ENCODE measurements at regions not wholly inside any gene's neighbourhood (a gene's known extent, or its start where the extent isn't known, plus 50 kb on each side); places are given as distances from the start of the nearest gene placed in this dataset.
"Not testable (repeated sequence)": the region's sequence is repeated elsewhere in the genome, so short reads cannot be mapped to it uniquely, and the experiment has no call there.

DNA sequence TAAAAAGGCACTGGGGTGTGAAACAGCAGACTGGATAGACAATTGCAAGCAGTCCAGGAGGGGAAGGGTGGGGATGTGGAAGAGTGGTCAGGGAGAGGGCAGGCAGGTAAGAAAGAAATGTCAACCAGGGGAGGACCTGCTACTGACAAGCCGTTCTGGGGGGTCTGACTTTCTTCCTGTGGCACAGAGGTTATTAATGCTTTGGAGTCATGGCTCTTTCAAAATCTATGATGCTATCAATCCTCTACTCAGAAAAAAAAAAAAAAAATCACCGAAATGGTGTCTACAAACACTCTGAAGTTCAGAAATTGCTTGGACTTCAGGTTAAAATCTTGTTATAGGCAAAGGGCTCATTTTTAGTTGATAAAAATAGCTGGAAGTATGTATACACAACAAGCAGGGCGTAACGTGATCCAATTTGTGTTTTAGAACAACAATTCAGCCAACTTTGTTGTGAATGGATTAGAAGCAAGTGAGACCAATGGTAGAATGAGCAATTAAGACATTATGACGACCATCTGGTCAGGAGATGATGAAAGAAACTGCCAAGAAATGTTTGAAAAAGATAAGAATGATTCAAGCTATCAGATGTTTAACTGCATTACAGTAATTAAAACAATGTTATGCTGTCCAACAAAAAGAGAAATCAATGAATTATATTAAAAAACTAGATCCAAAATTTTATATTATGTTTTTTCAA is 255.2 kb downstream of the DEPDC1B start:
- DNase-seq (ENCODE audit: low spot score), result no peak

DNA sequence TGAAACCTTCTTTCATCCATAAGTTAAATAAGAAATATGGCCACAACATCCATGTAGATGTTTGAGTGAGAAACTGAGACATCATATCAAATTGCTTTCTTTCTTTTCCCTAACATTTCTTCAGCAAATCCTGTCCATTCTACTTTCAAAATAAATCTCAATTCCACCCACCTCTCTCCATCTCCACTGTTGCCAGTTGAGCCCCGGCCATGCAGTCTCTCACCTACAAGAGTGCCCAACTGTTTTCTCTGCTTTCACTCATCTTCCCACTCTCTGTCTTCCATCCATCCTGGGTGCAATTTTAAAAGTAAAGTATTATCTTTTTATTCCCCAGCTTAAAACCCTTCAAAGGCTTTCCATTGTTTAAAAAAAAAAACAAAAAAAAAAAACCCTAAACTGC is 260.4 kb downstream of the DEPDC1B start:
- DNase-seq (ENCODE audit: low spot score), result no peak

DNA sequence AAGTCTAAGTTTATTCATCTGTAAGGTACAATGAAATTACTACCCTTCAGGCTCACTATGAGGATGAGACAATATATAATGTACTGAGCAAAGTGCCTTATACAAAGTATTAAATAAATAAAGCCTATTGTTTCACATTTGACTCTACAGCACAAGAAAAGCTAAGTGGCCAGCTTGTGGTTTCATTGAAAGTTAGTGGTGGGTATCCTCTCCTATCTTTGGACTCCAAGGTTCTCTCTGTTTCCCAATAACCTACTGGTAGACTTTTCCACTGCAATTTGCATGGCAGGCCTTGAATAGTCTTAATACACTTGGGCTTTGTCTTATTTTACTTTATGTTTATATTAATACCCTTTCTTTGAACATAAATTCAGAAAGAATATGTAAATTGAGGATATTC is 262.7 kb downstream of the DEPDC1B start:
- DNase-seq (ENCODE audit: low spot score), result no peak

DNA sequence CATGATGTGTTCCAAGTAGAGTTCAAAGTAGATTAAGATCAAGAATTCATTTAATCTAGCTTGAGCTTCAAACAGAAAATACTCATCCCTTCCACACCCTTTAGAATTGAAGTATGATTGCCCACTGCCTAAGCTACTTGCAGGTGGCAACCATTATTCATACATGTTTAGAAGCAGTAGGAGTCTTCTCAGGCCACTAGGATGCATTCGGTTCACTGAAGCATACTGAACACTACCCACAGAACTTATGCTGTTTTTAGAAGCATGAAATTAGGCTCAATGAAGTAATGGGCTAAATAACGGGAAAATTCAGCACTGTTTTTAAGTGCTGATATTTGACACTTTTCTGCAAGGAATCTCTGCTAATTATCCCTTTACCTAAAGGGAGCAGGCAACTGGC is 263.4 kb downstream of the DEPDC1B start:
- DNase-seq (ENCODE audit: low spot score), result no peak

DNA sequence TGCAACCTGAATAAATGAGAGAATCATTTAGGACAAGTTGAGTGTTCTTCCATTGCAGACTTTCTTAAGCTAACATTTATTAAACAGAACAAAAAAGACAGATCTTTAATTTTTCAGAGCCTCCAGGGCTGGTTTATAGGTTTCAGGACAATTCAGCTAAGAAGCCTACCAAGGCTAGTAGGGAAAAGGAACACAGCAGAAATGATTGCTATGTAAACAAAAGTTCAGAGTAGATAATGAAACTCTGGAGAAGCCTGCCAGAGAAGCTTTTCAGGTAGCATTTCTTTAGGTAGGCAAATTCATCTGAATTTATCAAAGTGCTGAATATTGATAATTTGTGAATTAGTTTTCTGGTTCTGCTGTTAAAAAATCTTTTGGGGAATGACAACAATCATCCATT is 264.2 kb downstream of the DEPDC1B start:
- no peak for DNase-seq (ENCODE audit: low spot score)

DNA sequence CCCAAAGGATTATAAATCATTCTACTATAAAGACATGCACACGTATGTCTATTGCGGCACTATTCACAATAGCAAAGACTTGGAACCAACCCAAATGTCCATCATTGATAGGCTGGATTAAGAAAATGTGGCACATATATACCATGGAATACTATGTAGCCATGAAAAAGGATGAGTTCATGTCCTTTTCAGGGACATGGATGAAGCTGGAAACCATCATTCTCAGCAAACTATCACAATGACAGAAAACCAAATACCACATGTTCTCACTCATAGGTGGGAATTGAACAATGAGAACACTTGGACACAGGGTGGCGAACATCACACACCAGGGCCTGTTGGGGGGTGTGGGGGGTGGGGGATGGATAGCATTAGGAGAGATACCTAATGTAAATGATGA is 273.8 kb downstream of the DEPDC1B start:
- DNase-seq (ENCODE audit: low spot score), result not testable (repeated sequence)

DNA sequence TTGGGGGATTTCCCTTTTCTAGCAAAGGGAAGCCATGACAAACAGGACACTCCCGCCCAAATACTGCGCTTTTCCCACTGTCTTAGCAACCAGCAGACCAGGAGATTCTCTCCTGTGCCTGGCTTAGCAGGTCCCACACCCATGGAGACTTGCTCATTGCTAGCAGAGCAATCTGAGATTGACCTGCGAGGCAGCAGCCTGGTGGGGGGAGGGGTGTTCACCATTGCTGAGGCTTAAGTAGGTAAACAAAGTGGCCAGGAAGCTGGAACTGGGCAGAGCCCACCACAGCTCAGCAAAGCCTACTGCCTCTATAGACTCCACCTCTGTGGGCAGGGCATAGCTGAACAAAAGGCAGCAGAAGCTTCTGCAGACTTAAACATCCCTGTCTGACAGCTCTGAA is 279.2 kb downstream of the DEPDC1B start:
- not testable (repeated sequence) for DNase-seq (ENCODE audit: low spot score)

DNA sequence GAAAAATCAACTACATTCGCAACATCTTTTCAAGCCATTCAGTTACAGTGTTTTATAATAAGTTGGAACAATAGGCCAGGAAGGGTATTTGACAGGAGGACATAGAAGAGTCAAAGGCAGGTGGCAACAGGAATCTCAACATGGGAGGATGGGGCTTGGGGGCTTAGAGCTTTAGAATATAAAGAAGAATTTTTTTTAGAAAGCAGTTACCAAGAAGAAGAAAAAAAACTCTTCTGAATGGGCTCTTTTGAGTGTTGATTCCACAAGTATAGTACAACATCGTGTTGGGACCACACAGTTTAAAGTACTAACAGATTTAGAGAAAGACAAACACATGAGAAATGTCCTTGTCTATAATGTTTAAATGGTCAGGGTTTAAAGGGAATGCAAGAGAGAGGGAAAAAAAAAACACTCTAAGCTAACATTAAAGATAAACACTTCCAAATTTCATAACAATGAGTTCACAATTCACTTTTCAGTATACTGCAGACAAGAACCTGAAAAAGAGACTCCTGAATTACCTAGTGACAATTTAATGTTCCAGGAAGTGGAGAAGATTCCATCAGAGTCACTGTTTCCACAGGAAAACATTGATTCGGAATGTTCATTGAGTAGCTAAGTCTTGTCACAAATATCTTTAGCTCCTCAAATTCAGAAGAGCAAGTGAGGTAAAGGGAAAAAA is 282.3 kb downstream of the DEPDC1B start:
- no peak for DNase-seq (ENCODE audit: low spot score)

DNA sequence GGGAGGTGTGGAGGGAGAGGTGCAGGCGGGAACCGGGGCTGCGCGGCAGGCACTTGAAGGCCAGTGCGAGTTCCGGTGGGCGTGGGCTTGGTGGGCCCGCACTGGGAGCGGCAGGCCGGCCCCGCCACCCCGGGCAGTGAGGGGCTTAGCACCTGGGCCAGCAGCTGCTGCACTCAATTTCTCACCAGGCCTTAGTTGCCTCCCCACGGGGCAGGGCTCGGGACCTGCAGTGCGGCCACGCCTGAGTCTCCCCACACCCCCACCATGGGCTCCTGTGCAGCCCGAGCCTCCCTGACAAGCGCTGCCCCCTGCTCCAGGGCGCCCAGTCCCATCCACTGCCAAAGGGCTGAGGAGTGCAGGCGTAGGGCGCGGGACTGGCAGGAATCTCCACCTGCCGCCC is 284.5 kb downstream of the DEPDC1B start:
- no peak for DNase-seq (ENCODE audit: low spot score)

DNA sequence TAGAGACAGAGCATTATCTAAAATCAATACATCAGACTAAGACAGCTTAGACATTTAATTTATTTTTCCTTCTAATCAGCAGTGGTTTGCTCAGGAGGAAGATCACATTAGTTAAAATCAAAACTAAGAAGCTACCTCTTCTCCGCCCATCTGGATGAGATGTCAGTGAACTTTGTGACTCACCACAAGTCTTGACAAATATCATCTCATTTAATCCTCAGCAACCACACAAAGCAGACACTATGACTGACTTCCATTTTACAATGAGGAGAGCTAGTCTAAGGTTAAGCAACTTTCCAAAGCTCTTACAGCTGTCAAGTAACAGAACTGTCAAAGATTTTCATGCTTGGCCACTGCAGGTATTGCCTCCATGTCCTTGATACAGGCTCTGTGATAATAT is 289.5 kb downstream of the DEPDC1B start:
- no peak for DNase-seq (ENCODE audit: low spot score)

DNA sequence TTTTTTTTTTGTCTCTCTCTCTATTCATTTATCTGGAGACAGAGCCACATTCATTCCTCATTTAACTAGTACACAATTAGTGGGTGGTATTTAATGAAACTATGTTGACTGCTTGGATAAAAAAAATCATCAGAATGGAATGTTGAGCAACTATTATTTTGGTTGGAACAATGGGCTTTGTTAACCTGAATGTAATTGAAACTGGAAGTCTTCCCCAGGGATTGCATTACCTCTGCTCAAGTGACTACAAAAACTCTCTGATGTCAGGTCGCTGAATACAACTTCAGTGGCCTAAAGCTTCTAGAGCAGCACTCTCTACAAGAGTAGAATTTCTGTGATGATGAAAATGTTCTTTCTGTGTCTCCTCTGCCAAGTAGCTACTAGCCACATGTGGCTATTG is 295.8 kb downstream of the DEPDC1B start:
- DNase-seq (ENCODE audit: low spot score), result no peak

DNA sequence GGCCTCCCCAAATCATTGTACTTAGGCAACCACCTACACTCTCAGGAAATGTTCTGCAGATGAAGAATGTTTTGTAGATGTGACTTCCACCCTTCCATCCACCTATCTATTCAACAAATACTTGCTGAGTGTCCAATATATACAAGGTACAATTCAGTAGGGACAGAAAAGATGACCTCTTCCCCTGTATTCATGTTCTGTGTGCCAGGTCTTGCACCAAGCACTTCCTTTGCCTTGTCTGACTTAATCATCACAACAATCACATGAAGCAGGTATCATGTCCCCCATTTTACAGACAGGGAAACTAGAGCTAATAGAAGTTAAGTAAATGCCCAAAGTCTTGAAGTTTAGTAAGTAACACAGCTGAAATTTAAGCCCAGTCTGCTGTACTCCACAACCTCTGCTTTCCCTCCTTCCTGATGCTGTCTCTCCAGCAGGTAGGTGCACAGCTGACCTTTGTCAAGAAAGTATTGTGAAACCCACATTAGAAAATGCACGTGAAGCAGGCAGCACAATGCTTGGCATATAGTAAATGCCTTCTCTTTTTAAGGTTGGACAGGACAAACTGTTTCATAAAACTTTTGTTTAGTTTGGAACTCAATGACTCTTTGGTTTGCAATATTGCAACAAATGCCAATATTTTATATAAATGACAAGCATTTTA is 296.5 kb downstream of the DEPDC1B start:
- no peak for DNase-seq (ENCODE audit: low spot score)

DNA sequence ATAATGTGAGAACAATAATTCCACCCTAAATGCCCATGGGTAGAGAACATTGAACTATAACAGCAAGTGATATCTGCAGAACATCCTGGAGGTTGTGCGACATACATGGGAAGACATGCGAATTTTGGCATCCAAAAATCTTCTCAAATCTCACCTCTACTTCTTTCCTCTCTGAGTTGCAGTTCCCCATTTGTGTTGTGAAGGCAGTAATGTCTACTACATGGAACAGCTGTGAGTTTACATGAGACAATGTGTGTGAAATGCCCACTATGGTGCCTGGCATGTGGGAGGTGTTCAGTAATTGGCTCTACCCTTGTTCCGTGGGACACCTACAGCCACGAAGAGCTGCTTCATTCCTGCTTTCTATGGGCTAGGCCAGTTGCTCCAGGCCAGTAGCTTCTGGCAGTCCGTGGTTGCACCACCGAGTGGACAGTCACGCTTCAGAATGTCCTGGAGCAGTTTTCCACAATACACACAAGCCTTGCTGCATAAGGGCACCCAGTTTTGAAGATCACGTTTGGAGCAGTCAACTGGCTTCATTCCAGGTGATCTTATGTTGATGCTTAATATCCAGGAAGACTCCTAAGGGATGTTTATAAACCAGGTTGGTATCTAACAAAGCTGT is 297.7 kb downstream of the DEPDC1B start:
- DNase-seq (ENCODE audit: low spot score), result no peak

DNA sequence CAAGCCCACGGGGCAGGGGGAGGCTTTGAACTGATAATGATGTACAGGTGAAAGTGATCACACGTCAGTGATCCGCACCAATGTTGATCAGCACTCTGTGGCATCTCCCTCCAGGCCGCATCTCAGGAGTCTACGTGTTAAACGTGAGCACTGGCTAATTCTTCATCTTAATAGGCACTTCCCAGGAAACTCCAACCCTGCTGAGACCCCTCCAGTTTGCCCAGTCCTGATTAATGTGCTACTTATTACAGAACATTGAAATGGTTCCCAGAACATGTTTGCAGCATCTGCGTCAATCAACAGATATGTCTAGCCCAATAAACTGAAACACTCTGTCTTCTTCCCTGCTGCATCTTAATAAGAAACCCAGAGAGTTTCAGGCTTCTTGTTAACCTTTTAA is 298.4 kb downstream of the DEPDC1B start:
- no peak for DNase-seq (ENCODE audit: low spot score)

DNA sequence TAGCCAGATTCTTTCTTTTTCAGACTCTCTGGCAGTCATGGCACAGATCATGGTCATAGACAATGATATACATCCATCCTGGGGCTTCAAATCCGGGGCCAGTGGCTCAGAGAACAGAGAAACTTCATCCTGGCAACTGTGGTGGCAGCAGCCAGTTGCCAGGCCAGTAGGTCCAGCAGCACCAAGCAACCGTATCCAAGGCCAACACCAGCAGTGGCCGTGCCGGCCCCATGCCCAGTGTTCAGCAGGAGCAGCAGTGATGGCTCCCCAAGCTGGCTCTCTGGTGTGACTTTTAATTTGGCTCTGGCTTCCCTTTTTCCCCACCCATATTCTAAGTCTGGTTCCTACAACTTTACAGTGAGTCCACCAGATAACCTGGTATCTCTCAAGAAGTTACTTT is 300.5 kb downstream of the DEPDC1B start:
- no peak for DNase-seq (ENCODE audit: low spot score)

DNA sequence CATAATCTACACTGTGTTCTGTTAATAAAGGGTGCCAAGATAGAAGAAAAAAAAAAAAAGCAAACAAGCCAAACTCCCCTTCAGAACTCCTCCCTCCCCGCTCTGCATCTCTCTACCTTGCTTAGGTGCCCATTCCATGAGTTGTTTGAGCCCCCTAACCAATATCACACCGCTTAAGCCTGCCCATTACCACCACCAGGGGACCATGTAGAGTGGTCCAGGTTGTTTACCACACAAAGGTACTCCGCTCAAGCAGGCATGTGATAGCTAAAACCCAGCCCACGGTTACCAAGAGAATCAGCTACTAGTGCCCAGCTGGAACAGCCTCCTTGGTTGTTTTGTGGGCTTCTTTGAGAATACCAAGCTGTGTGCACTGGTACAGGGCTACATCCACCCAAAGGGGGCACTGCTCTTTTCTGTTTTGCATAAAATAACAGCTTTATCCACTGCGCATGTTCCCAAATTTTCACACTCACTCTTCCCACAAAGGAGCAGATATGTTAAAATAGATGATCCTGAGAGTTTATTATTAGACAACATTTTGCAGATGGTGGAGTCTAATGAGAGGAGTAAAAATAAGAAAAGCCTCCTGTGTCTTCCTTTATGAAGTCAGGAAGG is 304.1 kb downstream of the DEPDC1B start:
- DNase-seq (ENCODE audit: low spot score), result no peak

DNA sequence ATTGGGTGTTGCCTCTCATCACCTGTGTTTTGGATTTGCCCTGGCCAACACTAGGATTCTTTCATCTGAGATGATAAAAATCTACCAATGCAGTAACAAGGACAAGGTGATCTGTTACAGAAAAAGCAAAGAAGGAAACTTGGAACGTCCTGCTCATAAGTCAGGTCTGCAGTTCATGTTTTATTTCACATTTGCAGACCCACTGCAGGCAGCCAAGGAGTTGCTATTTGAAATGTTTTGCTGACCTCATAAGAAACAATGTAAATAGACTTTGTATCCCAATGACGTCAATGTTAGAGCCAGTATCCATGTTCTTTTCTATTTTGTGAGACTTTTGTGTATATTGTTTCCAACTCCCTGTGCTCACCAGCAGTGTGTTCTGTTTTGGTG is 312.9 kb downstream of the DEPDC1B start:
- no peak for DNase-seq (ENCODE audit: low spot score)

DNA sequence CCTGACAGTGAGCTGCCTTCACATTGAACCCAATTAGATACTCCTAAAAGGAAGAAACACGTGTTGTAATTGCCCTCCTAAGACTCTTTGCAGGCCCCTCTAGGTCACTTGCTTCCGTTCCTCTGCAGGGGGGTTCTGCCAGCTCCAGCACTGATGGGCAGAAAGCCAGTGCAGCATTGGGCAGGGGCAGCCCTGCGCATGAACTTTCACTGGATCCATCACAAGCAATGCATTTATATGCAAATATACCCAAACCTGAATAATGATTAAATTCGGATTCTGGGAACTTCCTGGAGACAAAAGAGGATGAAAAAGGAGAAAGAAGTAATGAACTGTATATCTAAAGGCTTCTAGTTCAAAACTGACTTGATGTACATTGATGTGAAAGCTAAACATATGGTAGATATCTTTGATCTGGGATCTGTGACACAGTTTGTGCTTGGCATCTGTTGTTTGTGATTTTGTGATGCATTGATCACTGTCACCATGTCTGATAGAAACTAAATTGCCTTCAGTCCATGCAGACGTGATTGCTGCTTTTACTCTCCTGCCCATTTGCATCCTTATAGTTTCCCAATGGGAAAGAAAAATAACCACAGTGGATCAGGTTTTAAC is 313.4 kb downstream of the DEPDC1B start:
- DNase-seq (ENCODE audit: low spot score), result no peak

DNA sequence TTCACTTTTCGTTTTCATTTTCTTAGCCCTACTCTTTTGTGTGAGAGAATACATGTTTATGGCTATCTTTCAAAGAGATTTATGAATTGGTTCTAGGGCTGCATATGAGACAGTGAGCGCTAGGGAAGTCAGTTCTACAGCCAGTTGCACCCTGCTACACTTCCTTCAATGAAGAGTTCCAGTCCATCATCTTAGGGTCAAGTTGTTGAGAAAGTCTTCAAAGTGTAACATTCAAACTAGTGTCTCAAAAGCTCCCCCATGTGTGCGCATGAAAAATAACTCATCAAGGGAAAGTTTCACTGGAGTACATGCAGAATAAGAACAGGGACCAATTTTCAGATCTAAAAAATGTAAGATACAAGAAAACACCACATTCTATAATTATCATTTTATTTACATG is 317.2 kb downstream of the DEPDC1B start:
- peak; percentile 28 for DNase-seq (ENCODE audit: low spot score)

DNA sequence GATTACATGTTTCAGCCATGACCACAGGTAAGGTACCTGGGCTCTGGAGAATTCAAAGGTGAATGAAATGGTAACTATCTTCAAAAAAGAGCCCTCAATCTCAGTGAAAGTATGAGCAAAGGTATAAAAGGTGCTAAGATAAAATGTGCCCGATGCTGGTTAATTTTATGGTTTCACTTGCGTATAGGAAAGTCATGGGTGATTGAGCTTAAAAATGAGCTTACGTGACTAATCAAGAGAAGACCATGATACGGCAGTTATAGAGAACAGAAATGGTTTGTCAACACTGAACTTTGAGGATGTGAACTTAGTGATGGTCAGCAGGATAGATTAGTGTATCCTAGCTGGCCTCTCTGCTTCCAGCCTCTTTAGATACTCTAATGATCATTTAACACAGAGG is 320.1 kb downstream of the DEPDC1B start:
- DNase-seq (ENCODE audit: low spot score), result no peak

DNA sequence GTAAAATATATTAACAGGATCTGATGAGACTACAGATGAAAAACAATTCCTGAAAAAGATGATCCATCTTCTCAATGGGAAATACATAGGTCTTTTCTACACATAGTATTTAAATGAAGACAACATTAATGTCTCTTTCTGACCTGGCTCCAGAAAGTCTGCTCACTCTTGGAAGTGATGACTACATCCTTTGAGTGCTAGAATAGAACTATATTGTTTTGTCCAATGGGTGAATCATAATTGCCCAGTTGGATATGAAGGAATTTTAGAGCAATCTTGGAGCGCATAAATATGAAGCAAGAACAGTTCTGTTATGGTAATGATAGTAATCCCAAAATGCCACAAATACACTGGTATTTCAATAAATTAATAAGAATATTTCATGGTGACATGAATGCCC is 322.1 kb downstream of the DEPDC1B start:
- no peak for DNase-seq (ENCODE audit: low spot score)

DNA sequence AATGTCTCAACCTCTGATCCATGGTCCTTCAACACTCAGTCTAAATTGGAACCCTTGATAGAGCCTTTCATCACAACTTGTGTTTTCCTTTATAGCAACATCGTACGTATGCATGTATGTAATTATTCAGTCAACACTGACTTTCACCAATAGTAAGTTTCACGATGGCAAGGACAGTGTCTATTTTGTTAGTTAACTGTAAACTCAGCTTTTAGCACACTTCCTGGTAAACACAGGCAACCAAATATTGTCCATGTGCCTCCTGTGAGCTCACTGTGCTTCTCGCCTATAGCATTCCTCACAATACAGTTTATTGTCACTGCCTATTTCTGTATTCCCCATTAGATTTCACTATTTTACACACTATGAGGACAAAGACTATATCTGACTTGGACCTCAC is 323.1 kb downstream of the DEPDC1B start:
- no peak for DNase-seq (ENCODE audit: low spot score)

Measured in putamen (tissue), 1 donor.